Left hindlimb (tissue), 1 donor: ENCODE measurements at regions not wholly inside any gene's neighbourhood (a gene's known extent, or its start where the extent isn't known, plus 50 kb on each side); places are given as distances from the start of the nearest gene placed in this dataset.
"Not testable (repeated sequence)": the region's sequence is repeated elsewhere in the genome, so short reads cannot be mapped to it uniquely, and the experiment has no call there.

Experiments
- DNase-seq: peaks from one replicate; pipeline ENCODE4 v3.0.0-alpha.2; 2018

DNA sequence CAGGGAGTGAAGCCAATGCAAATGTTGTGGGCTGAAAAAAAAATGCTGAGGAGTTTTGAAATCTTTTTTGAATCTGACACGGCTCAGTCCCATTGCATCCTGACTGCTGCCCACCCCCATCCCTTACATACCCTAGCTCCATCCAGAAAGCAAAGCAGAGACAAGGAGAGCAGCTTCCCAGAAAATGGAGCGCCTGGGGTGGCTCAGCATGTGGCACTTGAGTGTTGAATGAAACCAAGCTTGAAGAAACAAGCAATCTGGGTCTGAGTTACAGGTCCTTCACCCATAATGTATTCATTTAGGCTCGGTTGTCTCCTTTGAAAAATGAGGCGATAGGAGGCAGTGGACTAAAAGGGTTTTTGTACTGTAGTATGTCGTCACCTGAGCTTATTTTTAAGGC, 244.2 kb upstream of the ACVR2A start:
- no peak for DNase-seq

DNA sequence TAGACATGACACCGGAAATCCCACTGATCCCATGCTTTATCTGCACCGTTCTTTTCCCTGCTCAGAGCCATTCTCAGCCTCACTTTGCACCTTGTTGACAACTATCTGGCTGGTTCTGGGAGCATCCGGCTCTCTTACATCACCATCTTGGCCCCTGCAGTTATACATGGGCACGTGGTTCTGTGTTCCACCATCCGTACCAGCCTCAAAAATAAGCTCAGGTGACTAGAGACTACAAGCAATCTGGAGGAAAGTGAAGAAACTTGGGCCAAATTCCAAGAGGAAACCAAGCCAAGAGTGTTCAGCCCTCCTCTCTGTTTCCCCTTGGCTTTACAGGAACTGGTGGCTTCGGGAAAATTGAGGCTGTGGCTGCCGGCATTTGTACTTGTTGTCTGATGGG, 244.6 kb upstream of the ACVR2A start:
- DNase-seq = no peak

DNA sequence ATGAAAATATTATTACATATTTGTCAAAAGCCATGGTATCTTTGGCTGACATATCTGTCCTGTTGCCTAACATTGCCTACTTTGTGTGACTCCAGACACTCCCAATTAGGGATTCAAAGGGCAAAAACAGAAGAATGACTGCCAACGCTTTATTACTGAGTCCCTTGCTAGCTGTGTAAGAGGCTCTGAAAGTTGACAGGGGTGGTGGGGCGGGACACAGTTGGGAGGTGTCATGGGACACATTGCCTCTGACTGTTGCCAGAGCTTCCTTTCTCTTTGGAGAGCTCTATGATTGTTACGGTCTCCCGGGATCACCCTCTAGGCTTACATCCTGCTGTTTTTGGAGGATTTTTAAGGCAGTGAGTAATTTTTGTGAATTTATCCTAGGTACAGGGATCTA, 249.6 kb upstream of the ACVR2A start:
- DNase-seq = no peak

DNA sequence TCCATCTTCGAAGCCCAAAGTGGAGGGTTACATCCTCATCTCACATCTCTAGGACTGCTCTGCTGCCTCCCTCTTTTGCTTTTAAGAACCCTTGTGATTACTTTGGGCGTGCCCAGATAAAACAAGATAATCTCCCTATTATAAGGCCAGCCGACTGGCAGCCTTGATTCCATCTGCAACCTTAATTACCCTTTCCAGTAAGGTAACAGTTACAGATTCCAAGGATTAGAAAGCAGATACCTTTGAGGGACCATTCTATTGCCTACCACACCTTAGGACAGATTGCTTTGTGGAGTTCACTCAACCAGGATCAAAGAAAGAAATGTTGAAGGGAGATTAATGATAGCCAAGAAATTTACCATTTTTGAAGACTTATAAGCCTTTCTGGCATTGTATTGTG, 250.8 kb upstream of the ACVR2A start:
- no peak for DNase-seq

DNA sequence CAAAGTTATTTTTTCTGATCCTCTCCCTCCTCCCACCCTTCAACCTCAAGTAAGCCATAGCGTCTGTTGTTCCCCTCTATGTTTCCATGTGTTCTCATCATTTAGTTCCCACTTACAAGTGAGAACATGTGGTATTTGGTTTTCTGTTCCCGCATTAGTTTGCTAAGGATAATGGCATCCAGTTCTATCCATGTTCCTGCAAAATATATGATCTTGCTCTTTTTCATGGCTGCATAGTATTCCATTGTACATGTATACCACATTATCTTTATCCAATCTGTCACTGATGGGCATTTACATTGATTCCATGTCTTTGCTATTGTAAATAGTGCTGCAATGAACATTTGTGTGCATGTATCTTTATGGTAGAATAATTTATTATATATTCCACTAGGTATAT, 252.0 kb upstream of the ACVR2A start:
- not testable (repeated sequence) for DNase-seq

DNA sequence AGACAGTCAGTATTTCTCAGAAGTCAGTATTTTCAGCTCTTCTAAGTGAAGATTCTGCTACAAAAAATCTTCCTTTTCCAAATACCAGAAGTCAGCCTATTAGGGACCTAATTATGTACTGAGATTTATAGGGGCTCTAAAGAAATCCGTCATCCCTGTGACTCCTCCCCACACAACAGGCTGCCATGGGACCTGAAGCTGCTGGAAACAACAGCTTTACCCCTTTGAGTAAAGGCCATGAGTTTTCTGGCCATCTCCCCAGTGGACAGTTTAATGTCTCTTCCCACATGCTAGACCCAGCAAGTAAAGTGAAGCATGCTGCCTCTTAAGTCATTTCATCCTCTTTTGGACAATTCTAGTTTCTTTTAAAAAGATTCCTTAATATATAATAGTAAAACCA, 255.7 kb upstream of the ACVR2A start:
- DNase-seq = no peak

DNA sequence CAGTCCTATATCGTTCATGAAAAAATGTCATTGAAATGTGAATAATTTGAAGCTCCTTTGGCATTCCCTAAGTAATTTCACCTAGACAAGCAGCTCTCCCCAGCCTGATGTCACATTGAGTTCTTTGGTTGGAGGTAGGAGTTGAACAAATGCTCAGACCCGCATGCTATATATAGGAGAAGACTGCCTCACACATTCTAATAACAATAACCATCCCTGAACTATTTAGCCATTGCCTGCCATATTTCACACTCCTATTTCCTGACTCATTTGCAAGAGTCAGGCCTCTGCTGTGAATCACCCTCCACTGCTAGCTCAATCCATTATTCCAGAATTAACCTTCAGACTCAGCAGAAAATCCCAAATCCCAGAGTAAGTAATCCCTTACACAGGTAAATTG, 256.6 kb upstream of the ACVR2A start:
- no peak for DNase-seq

DNA sequence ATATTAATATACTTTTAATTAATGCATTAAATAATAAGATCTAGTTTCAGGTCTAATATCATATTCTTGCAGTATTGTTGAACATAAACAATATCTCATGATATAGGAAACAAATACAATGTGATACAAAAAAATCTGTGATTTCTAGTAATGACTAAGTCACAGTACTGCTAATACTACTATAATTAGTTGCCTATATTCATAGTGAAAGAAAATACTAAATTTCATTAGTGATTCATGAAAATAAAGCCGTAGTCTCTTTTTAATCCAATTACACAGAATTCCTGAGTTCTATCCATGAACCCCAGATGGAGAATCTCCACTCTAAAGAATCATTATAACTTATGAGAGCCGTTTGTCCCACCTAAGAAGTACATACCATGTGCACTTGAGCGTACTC, 266.3 kb upstream of the ACVR2A start:
- DNase-seq = no peak

DNA sequence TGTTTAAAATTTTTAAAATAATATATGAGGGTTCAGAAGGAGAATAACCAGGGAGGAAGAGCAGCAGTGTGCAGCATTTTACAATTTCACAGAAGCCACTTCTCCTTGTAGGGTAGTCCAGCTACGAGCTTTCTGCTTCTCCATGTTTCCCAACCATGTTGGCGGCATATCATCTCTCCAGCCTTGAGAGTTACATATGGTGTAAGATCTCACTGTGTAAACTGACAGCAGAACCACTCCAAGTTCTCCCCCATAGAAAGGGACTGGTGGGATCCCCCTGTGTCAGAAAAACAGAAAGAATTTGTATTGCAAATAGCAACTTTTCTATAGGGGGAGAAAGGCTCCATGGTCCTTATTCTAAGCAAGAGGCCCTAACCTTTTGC, 266.8 kb upstream of the ACVR2A start:
- no peak for DNase-seq

DNA sequence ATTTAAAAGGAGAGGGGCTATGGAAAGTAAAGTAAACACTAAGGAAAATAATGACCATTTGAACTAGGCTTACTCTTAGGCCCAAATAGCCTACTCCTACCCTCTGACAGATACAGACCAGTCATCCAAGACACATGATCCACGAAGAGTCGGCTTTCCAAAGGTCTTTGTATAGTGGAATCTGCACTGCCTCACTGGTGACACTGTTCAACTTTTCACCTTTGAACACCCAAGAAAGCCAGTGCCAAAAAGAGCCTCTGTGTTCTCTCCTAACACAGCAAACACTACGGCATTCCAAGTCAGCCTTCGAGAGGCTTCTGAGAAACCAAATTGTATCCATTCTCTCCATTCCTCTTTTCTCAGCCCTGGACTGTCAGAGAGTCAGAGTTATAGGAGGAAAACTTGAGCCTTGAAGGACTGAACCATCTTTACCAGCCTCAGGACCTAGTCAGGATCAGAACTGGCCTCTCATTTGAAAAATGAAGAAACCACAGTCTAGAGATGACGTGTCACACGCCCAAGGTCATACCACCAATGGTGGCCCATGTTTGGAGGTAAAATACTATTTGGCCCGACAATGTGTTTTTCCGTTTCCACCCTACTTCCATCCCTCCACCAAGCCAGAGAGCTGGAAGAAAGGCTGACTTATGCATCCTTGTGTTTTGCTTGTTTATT, 267.4 kb upstream of the ACVR2A start:
- DNase-seq = no peak

DNA sequence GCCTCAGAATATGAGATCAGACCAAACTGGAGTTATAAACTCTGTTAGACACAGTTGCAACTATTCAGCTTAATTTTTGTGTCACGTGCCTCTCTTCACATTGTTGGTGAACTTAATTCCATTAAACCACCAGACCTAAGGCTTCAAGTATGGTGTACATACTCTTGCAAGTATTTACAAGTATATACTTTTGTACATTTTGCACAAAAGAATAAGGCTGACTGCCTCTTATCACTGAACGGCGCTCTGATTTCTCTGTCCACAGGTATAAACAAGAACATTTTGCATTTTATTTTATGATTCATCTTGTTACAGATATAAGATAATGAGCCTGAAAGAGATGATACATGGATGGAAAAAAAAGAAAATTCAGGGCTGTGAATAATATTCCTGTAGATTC, 269.7 kb upstream of the ACVR2A start:
- DNase-seq = no peak

DNA sequence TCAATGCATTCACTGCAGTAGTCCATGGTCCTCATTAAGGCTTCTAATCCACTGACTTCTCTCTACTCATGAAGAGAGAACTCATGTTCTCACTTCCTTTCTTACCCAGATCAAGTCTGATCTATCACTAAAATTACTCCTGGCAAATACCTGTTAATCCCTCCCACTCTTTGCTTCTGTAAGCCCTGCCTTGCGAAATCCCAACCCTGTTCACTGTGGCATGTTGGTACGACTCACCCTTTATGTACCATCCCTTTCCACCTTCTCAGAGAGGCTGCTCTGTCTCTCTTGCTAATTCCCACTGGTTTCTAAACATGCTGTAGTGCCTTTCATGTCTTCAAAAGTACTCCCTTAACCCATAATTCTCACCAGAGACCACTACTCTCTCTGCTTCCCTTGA, 272.2 kb upstream of the ACVR2A start:
- DNase-seq = no peak

DNA sequence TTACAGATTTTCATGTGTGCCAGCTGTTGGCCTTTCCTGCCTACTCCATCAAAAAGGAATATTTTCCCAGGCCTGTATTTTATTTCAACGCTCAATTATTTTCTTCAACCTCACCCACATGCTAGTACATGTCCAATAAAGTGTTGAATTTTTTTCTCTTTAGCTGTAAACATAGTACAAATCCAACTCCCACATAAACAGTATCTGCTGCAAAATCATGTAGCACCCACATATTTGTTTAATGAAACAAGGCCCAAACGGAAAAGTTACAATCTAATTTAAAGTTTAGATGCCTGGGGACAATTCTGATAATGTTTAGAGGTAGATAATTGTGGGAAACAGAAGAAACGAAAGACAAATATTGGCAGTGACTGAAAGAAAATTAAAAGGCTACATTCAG, 275.4 kb upstream of the ACVR2A start:
- no peak for DNase-seq

DNA sequence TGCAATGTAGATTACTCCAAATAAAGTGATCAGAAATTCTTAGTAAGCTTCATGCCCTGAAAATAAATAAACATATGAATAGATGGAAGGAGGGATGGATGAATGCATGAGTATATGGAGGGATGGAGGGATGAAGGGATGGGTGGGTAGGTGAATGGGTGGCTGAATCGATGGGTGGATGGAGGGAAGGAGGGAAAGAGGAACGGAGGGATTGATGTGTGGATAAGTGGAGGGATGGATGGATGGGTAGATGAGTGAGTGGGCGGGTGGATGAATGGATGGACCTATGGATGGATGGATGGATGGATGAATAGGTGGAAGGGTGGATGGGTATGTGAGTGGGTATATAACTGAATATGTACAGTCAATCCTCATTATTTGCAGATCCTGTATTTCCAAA, 276.7 kb upstream of the ACVR2A start:
- no peak for DNase-seq

DNA sequence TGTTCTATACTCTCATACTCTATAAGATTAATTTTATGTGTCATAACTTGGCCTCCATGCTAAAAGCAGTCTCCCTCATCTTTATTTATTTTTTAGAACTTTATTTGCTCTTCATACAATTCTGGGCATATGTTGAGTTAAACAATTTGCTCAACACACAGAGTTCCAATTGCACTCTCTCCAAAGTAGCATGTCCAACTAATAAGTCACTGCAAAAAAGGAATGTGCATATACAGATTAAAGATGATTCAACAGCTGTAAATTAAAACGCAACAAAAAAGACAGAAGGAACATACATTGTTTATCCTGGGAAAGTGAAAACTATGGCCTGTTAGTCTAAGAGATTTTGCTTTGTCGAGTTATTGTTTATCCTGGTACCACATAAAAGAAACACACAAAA, 277.7 kb upstream of the ACVR2A start:
- DNase-seq = no peak

DNA sequence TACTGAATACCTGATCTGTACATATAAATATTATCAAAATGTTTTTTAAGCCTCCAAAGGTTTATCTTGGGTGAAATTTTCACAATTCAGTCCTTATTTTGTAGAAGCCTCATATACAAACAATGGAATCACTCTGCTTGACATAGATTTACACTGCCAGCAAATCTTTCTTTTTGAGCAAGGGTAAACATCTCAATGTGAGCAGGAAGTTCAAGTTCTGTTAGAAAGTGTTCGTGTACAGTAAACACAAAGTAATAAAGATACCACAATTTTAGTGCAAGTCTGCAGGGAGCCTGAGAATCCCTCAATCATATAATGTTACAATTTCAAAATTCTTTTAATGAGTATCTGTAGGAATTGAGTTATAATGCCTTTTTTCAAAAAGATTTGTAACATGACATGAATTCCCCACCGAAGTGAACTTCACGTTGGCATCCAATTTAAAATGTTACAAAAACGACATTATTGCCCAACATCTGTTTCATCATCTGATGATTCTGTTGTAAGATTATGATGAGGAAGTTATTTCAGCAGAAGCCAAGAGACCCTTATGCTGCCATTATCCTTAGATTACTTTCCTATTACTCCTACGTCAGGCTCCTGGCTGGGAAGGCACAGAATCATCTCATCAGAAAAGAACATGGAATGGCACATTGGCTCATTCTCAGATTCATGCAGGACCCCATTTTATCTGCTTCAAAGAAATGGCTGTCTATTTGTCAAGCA, 283.9 kb upstream of the ACVR2A start:
- DNase-seq = no peak

DNA sequence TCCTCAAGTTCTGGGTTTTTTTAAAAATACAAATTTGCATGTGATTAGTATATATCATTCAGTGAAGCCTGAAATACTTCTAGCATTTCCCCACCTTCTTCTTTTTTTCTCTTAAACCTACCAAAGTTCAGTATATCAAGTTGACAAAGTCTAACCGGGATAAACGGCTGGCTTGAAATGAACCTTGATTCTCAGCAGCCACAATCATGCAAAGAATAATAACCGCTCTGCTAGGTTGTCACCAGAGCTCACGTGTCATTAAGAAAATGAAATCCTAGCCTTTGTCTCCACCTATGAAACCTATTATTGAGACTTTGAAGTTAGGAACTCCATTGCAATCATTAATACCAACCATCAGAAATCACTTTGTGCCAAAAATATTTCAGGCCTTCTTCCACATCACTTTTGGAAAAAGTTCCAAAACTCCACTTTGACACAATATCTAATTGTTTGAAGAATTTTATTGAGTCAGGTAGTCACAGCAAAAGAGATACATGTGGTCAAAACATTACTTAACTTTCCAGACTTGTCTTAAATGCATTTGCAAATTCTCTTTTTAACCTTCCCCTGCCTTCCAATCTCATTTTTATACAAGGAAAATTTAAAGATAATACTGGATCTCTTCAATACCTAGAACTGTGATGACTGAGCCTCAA, 285.6 kb upstream of the ACVR2A start:
- DNase-seq = no peak

DNA sequence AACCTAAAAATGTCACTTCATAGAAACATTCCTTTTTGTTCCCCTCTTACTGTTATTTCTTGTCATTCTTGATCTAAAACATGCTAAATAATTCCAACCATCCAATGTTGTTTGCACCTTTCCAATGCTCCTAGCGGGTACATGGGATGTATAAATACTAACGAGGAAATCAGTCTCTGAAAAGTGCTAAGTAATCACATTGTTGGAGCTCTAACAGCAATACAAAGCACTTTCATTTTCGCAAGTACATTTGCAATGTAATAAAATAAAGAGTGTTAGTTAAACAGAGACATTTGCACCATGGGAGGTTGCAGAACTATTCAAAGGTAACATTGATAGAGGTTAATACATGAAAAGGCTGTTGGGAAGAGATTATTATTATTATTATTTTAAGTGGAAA, 286.2 kb upstream of the ACVR2A start:
- DNase-seq = no peak

DNA sequence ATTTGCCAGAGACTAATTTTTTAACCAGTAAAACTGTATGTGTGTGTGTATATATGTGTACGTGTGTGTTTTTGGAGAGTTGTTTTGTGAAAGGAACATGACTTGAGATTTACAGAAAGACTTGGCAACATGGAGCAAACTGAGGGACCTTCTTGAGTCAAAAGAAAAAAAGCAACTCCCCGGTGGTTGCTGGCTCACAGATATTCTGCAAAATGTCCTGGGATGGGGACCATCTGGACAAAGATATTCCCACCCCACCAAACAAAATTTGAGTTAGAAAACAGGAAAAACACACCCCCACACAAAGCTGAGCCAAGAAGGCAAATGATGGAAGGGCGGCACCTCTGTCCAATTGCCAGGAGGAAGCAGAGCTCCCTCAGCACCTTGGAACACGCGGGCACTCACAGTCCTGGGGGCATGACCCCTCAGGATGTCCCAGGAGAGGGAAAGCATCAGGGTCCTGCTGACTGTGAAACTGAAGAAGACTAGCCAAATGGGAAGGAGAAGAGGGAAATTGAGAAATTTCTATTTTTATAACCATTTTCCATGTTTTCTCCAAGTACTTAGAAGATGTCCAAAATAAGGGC, 290.2 kb upstream of the ACVR2A start:
- no peak for DNase-seq

DNA sequence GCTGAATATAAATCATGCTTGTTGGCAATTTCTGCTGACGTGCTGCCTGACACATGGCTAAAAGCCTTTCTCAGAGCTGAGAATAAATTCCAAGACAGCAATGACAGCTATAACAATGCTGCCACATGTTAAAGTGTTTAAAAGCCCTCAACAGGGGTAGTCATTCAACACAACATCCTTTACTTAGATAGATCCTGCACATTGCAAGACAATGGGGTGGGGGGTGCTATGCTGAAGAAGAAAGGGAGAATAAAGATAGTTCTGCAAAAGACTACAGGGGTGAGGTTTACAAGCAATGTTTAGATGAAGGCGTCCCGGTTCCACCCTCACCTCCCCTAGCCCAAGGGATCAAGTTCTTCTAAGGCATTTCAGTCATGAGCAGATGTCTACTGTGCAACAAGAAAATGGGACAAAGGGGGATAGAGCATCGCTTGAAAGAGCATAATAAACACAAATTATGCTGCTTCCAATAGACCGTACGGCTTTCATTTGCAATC, 291.0 kb upstream of the ACVR2A start:
- no peak for DNase-seq

DNA sequence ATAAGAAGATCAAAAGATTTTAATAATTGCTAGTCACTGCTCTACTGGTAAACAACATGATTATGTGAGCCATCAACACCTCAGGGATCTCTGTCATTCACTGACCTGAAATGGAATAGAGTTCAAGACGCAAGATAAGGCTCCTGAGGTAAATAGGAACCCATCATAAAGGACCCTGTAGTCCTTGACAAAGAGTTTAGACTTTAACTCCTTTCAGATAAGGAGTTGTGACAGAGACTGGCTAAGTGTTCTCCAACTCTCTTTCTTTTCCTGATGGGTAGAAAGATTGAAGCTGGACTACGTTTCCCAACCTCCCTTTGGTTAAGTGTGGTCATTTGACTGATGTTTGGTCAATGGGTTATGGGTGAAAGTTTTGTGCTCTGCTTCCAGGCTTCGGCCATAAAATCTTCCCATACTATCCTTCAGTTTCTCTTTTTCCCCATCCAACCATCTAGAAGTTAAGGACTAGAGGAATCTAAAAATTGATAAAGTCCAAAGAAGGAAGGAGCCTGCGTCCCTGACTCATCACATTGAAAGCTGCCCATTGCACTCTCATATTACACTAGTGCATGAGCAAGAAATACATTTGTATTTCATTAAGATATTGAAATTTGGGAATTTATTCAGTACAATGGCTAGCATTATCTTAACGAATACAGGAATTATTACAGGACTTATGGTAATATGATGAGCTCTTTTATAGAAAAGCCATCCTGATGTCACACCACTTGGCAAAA, 293.7 kb upstream of the ACVR2A start:
- no peak for DNase-seq

DNA sequence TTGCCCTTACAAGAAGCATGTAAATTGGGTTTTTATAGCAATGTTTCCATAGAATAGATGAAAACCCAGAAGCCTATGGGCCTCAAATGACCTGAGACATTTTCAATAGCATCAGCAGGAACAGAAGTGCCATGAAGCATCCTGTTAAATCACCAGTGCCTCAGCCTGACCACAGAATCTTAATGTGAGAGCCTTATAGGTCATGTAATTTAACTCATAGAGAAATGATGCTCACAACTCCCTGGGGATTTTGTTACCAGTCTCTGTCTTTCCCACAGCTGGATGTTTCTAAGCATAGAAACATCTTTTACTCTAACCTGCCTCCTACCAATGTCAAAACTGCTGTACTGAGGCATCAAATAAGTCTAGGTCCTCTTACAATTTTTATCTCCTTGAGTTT, 295.8 kb upstream of the ACVR2A start:
- no peak for DNase-seq

DNA sequence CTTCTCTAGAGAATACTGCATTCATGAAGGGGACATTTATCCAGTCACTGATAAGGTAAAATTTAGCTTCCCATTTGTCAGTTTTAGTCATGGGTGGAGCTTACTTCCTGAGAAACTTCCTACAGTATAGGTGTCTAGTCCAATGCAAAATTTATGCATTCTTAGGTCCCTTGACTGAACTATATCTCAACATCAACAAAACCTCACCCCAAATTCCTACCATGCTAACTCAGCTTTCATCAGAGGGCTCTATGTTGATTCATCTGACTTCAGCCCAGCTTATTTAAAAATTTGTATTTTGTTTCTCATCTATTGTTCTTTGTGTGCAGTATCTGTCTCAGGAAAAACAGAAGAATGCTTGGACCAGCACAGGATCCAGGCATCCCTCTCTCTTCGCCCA, 296.4 kb upstream of the ACVR2A start:
- DNase-seq = no peak
